ENCODE measurements at regions not wholly inside any gene's neighbourhood (a gene's known extent, or its start where the extent isn't known, plus 50 kb on each side); places are given as distances from the start of the nearest gene placed in this dataset.
"Not testable (repeated sequence)": the region's sequence is repeated elsewhere in the genome, so short reads cannot be mapped to it uniquely, and the experiment has no call there.

DNA sequence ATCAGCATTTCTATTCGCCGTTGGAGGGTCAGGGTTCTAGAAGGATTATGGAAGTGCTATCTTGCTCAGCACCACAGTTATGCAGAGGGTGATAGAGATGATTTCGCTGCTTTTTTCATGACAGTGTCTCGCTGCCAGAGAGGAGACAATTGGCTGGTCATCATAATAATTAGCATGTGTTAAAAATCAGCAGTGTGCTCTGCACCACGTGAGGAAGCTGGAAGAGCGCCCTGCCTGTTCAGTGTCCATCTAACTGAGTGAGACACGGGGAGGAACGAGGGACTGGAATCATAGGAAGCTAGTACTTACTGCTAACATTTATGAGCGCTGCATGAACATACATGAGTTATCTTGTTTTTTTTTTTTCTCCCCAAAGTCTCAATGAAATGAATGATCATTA, 116.2 kb upstream of the PLAAT1 start:
- no peak for DNase-seq

GRCh38 chr3:193129607-193130006, 111.4 kb upstream of the PLAAT1 start:
- DNase-seq: no peak

DNA sequence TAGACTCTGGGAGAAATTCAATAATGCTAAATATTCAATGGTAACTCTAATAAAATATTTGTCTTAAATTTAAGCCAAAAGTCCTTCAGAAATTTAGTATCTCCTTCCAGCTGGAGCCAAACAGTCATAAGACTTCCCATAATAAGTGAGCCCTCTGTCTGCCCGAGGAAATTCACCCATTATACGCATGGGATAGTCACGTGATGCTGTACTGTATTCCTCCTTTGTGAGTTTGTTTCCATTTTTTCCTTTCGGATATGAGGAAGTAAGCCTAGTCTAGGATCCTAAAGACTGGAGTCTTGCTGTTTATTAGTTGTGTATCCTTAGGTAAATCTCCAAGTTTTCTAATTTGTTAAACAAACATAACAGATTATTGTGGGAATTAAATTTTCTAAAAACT, 110.4 kb upstream of the PLAAT1 start:
- DNase-seq: no peak

DNA sequence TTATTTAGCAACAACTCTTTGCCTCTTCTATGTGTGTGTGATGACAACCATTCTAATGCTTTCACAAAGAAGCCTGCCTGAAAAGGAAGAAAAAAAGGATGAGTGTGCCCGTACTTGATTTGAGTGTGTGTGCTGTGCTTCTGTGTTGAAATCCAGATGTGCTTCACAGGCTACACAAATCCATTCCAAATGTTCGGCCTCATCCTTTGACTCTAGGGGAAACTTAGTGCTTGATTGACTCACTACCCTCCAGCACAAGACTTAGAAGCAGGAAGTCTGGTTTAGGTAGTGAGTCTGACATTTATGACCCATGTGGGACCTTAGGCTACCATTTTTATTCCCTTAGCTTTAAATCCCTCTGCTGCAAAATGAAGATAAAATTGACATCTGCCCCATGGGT, 108.8 kb upstream of the PLAAT1 start:
- DNase-seq: no peak

DNA sequence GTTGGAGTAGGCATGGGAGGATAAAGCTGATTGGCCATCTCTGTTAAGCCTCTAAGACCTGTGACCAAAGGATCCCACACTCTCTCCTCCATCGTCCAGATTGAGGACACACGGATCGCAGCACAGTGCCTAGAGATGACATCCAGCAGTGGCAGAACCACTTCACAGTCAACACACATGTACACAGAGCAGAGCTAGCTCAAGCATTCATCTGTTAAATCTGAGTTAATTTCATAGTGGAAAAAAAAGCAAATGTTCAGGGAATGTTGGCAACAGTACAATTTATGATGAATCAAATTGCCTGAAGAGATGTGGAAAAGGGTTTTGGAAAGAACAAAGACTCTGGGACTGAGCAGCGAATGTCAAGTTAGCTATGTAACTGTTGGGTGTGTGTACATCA, 108.1 kb upstream of the PLAAT1 start:
- DNase-seq: no peak

- DNase-seq: peak; percentile 25 to 49
Observed at GRCh38 chr3:193134856-193135255, 106.2 kb upstream of the PLAAT1 start.

GRCh38 chr3:193140381-193140780, 100.6 kb upstream of the PLAAT1 start:
- DNase-seq: no peak

DNA sequence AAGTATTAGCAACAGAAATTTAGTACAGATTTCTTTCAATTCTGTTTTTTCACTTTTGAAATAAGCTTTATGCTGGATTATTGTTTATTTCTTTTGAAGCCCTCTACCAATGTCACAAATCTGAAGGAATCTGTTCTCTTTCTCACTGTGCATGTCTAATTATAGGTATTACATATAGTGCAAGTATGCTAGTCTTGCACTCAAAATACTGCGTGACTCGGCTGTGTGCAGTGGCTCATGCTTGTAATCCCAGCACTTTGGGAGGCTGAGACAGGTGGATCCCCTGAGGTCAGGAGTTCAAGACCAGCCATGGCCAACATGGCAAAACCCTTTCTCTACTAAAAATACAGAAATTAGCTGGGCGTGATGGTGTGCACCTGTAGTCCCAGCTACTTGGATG, 95.8 kb upstream of the PLAAT1 start:
- no peak for DNase-seq

DNA sequence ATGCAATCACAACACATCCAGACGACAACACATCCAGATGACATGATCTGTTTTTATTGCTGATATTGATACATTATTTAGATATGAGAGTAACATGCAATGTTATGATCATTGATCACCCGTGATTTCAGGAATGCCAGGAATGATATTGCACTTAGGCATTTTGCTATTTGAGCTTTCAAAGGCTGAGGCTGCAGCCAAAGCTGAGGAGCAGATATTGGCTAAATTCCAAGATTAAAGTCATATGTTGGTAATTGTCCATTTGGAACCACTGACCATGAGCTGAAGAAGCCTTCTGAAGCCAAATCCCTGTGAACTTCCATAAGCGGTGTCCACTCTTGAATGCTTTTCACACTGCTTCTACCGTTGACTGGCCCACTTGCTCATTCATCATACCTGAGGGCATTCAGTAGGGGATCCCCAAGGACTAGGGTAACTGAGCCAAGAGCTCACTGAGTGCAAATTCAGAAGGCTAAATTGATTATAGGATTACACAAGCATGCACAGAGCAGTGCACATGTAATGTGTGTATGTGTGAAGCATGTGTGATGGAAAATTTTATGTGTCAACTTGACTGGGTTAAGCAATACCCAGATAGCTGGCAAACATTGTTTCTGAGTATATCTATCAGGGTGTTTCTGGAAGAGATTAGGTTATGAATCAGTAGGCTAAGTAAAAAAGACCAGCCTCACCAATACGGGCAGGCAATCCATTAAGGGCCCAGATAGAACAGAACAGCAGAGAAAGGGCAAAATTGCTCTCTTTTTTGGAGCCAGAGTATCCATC, 92.1 kb upstream of the PLAAT1 start:
- DNase-seq: no peak

GRCh38 chr3:193149998-193150397, 91.0 kb upstream of the PLAAT1 start:
- DNase-seq: no peak

- not testable (repeated sequence) for DNase-seq
Observed at GRCh38 chr3:193155044-193155781, 85.8 kb upstream of the PLAAT1 start.

GRCh38 chr3:193157051-193157450, 84.0 kb upstream of the PLAAT1 start:
- DNase-seq: no peak

DNA sequence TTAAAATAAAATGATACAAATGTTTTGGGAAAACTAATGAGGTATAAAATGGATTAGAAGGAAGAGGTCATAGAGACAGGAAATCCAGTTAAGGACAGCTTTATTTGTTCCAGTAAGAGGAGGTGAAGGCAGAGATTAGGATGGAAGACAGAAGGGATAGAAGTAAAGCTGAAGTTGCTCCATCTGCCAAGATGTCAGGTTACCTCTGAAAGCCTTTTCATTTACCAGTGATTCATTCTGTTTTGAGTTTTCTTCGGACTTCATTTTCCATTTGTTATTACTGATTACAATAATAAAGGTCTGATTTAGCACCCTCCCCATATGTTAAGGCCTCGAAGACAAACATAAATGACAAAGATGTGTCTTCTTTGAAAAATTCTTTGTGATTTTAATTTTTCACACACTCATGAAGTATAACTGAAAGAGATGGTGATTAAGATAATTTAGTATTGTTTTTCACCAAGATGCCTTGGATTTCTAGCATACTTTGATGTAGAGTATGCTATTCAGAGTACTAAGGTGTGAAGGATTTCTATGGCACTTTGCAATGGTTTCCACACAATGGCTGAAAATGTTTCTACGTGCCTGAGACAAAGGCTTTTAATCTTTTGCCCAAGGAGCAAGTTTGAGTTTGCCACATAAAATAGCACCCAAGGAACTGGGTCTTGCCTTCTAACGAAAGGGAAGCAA, 75.4 kb upstream of the PLAAT1 start:
- no peak for DNase-seq

DNA sequence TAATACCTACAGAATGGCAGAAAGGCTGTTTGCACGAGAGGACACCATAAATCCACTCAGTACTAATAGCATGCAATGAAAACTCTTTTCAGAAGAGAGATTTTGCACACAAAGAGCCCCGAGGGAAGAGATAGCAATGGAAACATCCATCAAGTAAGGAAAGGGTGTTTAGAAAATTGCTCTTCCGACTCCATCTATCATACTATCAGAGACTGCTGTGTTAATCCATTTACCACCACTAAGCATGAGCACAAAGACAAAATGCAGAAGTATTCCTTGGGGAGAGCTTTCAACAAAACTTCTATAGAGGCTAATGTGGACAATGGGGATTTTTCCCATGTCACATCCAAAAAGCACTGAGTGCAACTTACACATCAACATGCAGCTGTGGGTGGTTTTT, 72.1 kb upstream of the PLAAT1 start:
- DNase-seq: no peak

- no peak for DNase-seq
Observed at GRCh38 chr3:193174140-193174539, 66.9 kb upstream of the PLAAT1 start.

DNA sequence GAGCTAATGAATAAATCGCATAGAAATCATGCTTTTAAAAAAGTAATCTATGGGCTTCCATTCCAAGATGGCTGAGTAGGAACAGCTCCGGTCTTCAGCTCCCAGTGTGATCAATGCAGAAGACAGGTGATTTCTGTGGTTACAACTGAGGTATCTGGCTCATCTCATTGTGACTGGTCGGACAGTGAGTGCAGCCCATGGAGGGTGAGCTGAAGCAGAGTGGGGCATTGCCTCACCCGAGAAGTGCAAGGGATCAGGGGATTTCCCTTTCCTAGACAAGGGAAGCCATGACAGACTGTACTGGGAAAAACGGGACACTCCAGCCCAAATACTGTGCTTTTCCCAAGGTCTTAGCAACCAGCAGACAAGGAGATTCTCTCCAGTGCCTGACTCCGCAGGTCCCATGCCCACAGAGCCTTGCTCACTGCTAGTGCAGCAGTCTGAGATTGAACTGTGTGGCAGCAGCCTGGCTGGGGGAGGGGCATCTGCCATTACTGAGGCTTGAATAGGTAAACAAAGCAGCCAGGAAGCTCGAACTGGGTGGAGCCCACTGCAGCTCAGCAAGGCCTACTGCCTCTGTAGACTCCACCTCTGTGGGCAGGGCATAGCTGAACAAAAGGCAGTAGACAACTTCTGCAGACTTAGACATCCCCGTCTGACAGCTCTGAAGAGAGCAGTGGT, 61.5 kb upstream of the PLAAT1 start:
- DNase-seq: not testable (repeated sequence)

GRCh38 chr3:193187070-193187722, 53.8 kb upstream of the PLAAT1 start:
- no peak for DNase-seq

- peak; percentile 49 to 71 for DNase-seq
Observed at GRCh38 chr3:193190146-193190786, 50.8 kb upstream of the PLAAT1 start.
